ENCODE measurements at regions not wholly inside any gene's neighbourhood (a gene's known extent, or its start where the extent isn't known, plus 50 kb on each side); places are given as distances from the start of the nearest gene placed in this dataset.
"Not testable (repeated sequence)": the region's sequence is repeated elsewhere in the genome, so short reads cannot be mapped to it uniquely, and the experiment has no call there.

- not testable (repeated sequence) for DNase-seq (ENCODE audit: low spot score); H3K27ac Mint-ChIP-seq; H3K36me3 Mint-ChIP-seq; H3K4me3 Mint-ChIP-seq; ATAC-seq; H3K4me1 Mint-ChIP-seq (ENCODE audit: low read depth in 2 of 2); H3K9me3 Mint-ChIP-seq
- H3K27me3 Mint-ChIP-seq, result peaks cover 12 to 23% of the 10 kb centered on the region in 2 donors
These were observed 62.0 kb upstream of the NREP start for GRCh38 chr5:111819028-111819427.

DNA sequence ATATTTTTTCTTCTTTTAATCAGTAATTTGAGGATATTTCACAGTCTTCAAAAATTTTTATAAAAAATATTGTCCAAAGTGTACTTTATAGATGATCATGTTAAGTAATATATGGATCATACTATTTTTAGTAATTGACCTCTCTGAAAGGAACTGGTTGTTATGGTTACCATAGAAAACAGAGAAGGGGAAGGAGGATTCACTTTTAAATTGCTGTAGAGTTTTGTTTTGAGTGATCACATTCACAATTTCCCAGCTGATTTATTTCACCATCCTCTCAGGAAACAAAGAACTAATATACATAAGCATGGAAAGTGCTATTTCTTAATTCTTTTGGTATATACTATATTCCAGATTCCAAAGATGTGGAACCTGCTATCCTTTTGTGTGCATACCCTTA is 56.5 kb upstream of the NREP start:
- Mint-ChIP-seq H3K27me3 (peaks cover 10 to 25% of the 10 kb centered on the region in 2 donors), H3K36me3 (no peaks in the 10 kb centered on the region), H3K27ac (no peak overlapping the region), H3K9me3 (no peaks in the 10 kb centered on the region), H3K4me1 (ENCODE audit: low read depth in 2 of 2) (no peaks in the 10 kb centered on the region), H3K4me3 (no peak overlapping the region)
- DNase-seq (ENCODE audit: low spot score) (no peak), ATAC-seq (no peak)

DNA sequence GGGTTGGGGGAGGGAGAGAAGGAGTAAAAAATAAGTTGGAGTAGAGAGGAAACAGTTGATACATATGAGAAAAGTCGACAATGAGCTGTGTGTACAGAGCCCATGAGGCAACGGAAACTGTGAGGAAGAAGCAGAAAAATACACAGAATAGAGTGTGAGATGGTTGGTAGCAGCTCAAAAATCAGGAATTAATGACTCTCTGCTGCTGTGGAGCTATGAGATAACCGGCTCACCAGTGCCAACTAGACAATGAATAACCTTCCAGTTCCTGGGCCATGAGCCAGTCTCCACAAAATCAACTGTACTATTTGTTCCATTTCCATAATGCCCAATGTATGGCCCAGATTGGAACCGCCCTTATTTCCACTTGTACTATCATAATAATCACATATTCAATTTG is 53.1 kb upstream of the NREP start:
- no peaks in the 10 kb centered on the region for H3K4me1 Mint-ChIP-seq (ENCODE audit: low read depth in 2 of 2)
- no peak overlapping the region for H3K4me3 Mint-ChIP-seq
- no peaks in the 10 kb centered on the region for H3K36me3 Mint-ChIP-seq
- no peak for DNase-seq (ENCODE audit: low spot score)
- no peaks in the 10 kb centered on the region for H3K9me3 Mint-ChIP-seq
- ATAC-seq, result no peak
- peaks cover 11 to 31% of the 10 kb centered on the region in 2 donors for H3K27me3 Mint-ChIP-seq
- H3K27ac Mint-ChIP-seq, result no peak overlapping the region
